NOMO-1 treated with DMSO at 0.1 percent for 48 hours (cell line): ENCODE measurements at regions not wholly inside any gene's neighbourhood (a gene's known extent, or its start where the extent isn't known, plus 50 kb on each side); places are given as distances from the start of the nearest gene placed in this dataset.

Source experiments
- DNase-seq: peaks from one replicate; lab custom pipeline; 2025; ENCODE audit not compliant: unreplicated experiment; lab: John Stamatoyannopoulos, UW

- no peak for DNase-seq
Measured at GRCh38 chr15:92565351-92566125, 90.0 kb downstream of the FAM174B start.

- DNase-seq, result no peak
Measured at GRCh38 chr15:92561754-92562153, 93.8 kb downstream of the FAM174B start.

- DNase-seq, result no peak
Measured at GRCh38 chr15:92553317-92553716, 102.3 kb downstream of the FAM174B start.

GRCh38 chr15:92545996-92546395 lies 109.6 kb downstream of the FAM174B start:
- no peak for DNase-seq

- DNase-seq, result no peak
Measured at GRCh38 chr15:92541291-92542200, 114.0 kb downstream of the FAM174B start.

- no peak for DNase-seq
Measured at GRCh38 chr15:92538115-92538514, 117.5 kb downstream of the FAM174B start.

- no peak for DNase-seq
Measured at GRCh38 chr15:92533298-92533697, 122.3 kb downstream of the FAM174B start.

GRCh38 chr15:92531406-92531805 lies 124.2 kb downstream of the FAM174B start:
- DNase-seq, result no peak

- no peak for DNase-seq
Measured at GRCh38 chr15:92528736-92529135, 126.8 kb downstream of the FAM174B start.

GRCh38 chr15:92527197-92527596 lies 128.4 kb downstream of the FAM174B start:
- DNase-seq, result no peak

GRCh38 chr15:92525758-92526245 lies 129.8 kb downstream of the FAM174B start:
- no peak for DNase-seq

- DNase-seq, result no peak
Measured at GRCh38 chr15:92524874-92525565, 130.6 kb downstream of the FAM174B start.

- DNase-seq, result no peak
Measured at GRCh38 chr15:92524161-92524560, 130.5 kb downstream of the ST8SIA2 start.

GRCh38 chr15:92523176-92523575 lies 129.5 kb downstream of the ST8SIA2 start:
- DNase-seq, result no peak

GRCh38 chr15:92521624-92522008 lies 127.9 kb downstream of the ST8SIA2 start:
- peak; percentile 42 for DNase-seq

GRCh38 chr15:92520914-92521623 lies 127.4 kb downstream of the ST8SIA2 start:
- DNase-seq, result no peak

GRCh38 chr15:92519709-92520108 lies 126.0 kb downstream of the ST8SIA2 start:
- no peak for DNase-seq
